ENCODE measurements at regions not wholly inside any gene's neighbourhood (a gene's known extent, or its start where the extent isn't known, plus 50 kb on each side); places are given as distances from the start of the nearest gene placed in this dataset.

GRCh38 chr4:125689805-125690204, 375.1 kb downstream of the FAT4 start:
- TF ChIP-seq CTCF (IDR thresholded peaks at IDR 0.05; ENCODE audit: low read depth, low read length, poor library complexity, severe bottlenecking) (no peak), EZH2phosphoT487 (IDR thresholded peaks at IDR 0.05; ENCODE audit: borderline replicate concordance, low read length) (no peak)
